GM23338 (cell line): ENCODE measurements at regions not wholly inside any gene's neighbourhood (a gene's known extent, or its start where the extent isn't known, plus 50 kb on each side); places are given as distances from the start of the nearest gene placed in this dataset.

Source experiments
- ATAC-seq: fragments of 200-7000 bp; cut with Tn5 transposase; 3 replicates; pipeline ENCODE4 v1.9.1; 2020
- DNase-seq: peaks from one replicate; pipeline ENCODE4 v3.0.0-alpha.2; 2015; ENCODE audit warnings: low spot score
- H2AFZ ChIP-seq: fragments of 200-600 bp; sonication (generic); 2 replicates; pipeline ENCODE4 v1.8.0; 2016; ENCODE audit warnings: antibody characterized with exemption, mild to moderate bottlenecking, moderate library complexity
- H3F3A ChIP-seq: fragments of 200-600 bp; sonication (generic); replicated peaks from 2 replicates; pipeline ENCODE4 v1.8.0; 2017; ENCODE audit warnings: antibody characterized with exemption, mixed run types, low read depth
- H3K27ac ChIP-seq: fragments of 200-600 bp; sonication (generic); 2 replicates; pipeline ENCODE4 v1.6.1; 2016; ENCODE audit warnings: low read depth
- H3K27me3 ChIP-seq: fragments of 200-600 bp; sonication (generic); 2 replicates; pipeline ENCODE4 v1.8.0; 2016; ENCODE audit warnings: mild to moderate bottlenecking, mixed run types, moderate library complexity; ENCODE audit not compliant: insufficient read depth
- H3K36me3 ChIP-seq: fragments of 200-600 bp; sonication (generic); 2 replicates; pipeline ENCODE4 v1.8.0; 2016; ENCODE audit warnings: mild to moderate bottlenecking; ENCODE audit not compliant: insufficient read depth
- H3K4me1 ChIP-seq: fragments of 200-600 bp; sonication (generic); 2 replicates; pipeline ENCODE4 v1.8.0; 2016; ENCODE audit warnings: mild to moderate bottlenecking, moderate library complexity; ENCODE audit not compliant: insufficient read depth
- H3K4me2 ChIP-seq: fragments of 200-600 bp; sonication (generic); 2 replicates; pipeline ENCODE4 v1.7.1; 2017; ENCODE audit warnings: mixed run types
- H3K4me3 ChIP-seq: fragments of 200-600 bp; sonication (generic); 2 replicates; pipeline ENCODE4 v1.6.1; 2016; ENCODE audit warnings: mixed run types
- H3K79me2 ChIP-seq: fragments of 200-600 bp; sonication (generic); replicated peaks from 2 replicates; pipeline ENCODE4 v1.8.0; 2017; ENCODE audit warnings: mild to moderate bottlenecking; ENCODE audit not compliant: insufficient read depth
- H3K9me2 ChIP-seq: fragments of 200-600 bp; sonication (generic); 2 replicates; pipeline ENCODE4 v1.8.0; 2017; ENCODE audit not compliant: insufficient read depth
- H4K20me1 ChIP-seq: fragments of 200-600 bp; sonication (generic); replicated peaks from 2 replicates; pipeline ENCODE4 v1.8.0; 2017; ENCODE audit warnings: mild to moderate bottlenecking; ENCODE audit not compliant: insufficient read depth
- H3K27ac Mint-ChIP-seq: 2 replicates; pipeline ENCODE4 v1.8.0; 2020; ENCODE audit warnings: inconsistent platforms, mild to moderate bottlenecking, moderate library complexity, mixed read lengths
- H3K27me3 Mint-ChIP-seq: 3 replicates; pipeline ENCODE4 v1.8.0; 2022; ENCODE audit warnings: low read depth, mild to moderate bottlenecking, moderate library complexity, mixed read lengths, inconsistent platforms; ENCODE audit not compliant: insufficient read depth, poor library complexity
- H3K36me3 Mint-ChIP-seq: 3 replicates; pipeline ENCODE4 v1.8.0; 2021; ENCODE audit warnings: low read depth, mild to moderate bottlenecking, inconsistent platforms, moderate library complexity, mixed read lengths
- H3K4me1 Mint-ChIP-seq: 3 replicates; pipeline ENCODE4 v1.8.0; 2020; ENCODE audit warnings: mild to moderate bottlenecking, inconsistent platforms, mixed read lengths
- H3K4me3 Mint-ChIP-seq: 3 replicates; pipeline ENCODE4 v1.8.0; 2021; ENCODE audit warnings: moderate library complexity, mild to moderate bottlenecking, inconsistent platforms, mixed read lengths
- H3K9me3 Mint-ChIP-seq: 3 replicates; pipeline ENCODE4 v1.8.0; 2020; ENCODE audit warnings: moderate library complexity, mild to moderate bottlenecking, inconsistent platforms, mixed read lengths
- CREB1 ChIP-seq: fragments of 250-450 bp; sonication (Bioruptor Pico); IDR thresholded peaks from 2 replicates; pipeline ENCODE4 v1.5.0; 2020; ENCODE audit warnings: low read depth, mild to moderate bottlenecking, moderate library complexity
- EZH2phosphoT487 ChIP-seq: fragments of 200-600 bp; sonication (generic); IDR thresholded peaks from one replicate; pipeline ENCODE4 v1.8.1; 2018; ENCODE audit warnings: antibody characterized with exemption; ENCODE audit not compliant: unreplicated experiment
- JUNB ChIP-seq: IDR thresholded peaks from one replicate; pipeline ENCODE4 v1.6.1; 2016; ENCODE audit warnings: antibody characterized with exemption; ENCODE audit not compliant: unreplicated experiment
- NANOG ChIP-seq: IDR thresholded peaks from 2 replicates; pipeline ENCODE4 v1.6.1; 2016; ENCODE audit warnings: antibody characterized with exemption, borderline replicate concordance
- STAT1 ChIP-seq: IDR thresholded peaks from one replicate; pipeline ENCODE4 v1.6.1; 2016; ENCODE audit warnings: antibody characterized with exemption; ENCODE audit not compliant: unreplicated experiment
- ZNF114 ChIP-seq: fragments of 250-450 bp; sonication (Bioruptor Pico); IDR thresholded peaks from 2 replicates; pipeline ENCODE4 v1.5.0; 2020; ENCODE audit warnings: mild to moderate bottlenecking, moderate library complexity
- ZNF331 ChIP-seq: fragments of 250-450 bp; sonication (Bioruptor Pico); IDR thresholded peaks from 2 replicates; pipeline ENCODE4 v1.5.0; 2020; ENCODE audit warnings: low read depth, mild to moderate bottlenecking, moderate library complexity
- TF ChIP-seq, protein P1 (sequence below), 2 experiments: fragments of 200-600 bp in 1 of 2; sonication (generic) in 1 of 2; conservative IDR thresholded peaks; 2 replicates each; pipeline versions ENCODE4 v1.5.1 to v1.6.1; 2016 to 2017; ENCODE audit warnings: antibody characterized with exemption in 2 of 2, low read depth in 2 of 2, mild to moderate bottlenecking in 2 of 2, moderate library complexity in 1 of 2
- TF ChIP-seq, protein P2 (sequence below): IDR thresholded peaks from 2 replicates; pipeline ENCODE4 v1.6.1; 2016; ENCODE audit warnings: antibody characterized with exemption

DNA sequence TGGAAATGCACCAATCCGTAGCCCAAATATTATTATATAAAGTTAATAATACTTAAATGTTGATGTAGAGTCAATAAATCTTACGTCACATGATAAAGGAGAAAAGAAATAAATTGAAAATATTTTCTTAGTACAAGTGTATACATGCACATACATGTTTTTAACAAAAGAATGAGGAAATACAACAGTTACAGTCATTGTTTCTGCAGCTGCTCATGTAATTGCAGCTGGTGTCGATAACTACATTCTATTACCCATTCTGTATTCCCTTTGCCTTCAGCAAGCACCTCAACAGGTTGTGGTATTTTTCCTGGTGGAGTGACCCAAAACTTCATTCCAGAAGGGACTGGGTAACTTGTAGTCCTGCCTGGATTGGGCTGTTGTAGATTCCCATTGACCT, 377.8 kb upstream of the FSIP2 start (continued):
- no peak for TF ChIP-seq EZH2phosphoT487
- no peak for TF ChIP-seq STAT1
- TF ChIP-seq, protein P1, sequence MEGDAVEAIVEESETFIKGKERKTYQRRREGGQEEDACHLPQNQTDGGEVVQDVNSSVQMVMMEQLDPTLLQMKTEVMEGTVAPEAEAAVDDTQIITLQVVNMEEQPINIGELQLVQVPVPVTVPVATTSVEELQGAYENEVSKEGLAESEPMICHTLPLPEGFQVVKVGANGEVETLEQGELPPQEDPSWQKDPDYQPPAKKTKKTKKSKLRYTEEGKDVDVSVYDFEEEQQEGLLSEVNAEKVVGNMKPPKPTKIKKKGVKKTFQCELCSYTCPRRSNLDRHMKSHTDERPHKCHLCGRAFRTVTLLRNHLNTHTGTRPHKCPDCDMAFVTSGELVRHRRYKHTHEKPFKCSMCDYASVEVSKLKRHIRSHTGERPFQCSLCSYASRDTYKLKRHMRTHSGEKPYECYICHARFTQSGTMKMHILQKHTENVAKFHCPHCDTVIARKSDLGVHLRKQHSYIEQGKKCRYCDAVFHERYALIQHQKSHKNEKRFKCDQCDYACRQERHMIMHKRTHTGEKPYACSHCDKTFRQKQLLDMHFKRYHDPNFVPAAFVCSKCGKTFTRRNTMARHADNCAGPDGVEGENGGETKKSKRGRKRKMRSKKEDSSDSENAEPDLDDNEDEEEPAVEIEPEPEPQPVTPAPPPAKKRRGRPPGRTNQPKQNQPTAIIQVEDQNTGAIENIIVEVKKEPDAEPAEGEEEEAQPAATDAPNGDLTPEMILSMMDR (conservative IDR thresholded peaks at IDR 0.05; ENCODE audit: low read depth in 2 of 2) = no peak
- TF ChIP-seq, protein P2, sequence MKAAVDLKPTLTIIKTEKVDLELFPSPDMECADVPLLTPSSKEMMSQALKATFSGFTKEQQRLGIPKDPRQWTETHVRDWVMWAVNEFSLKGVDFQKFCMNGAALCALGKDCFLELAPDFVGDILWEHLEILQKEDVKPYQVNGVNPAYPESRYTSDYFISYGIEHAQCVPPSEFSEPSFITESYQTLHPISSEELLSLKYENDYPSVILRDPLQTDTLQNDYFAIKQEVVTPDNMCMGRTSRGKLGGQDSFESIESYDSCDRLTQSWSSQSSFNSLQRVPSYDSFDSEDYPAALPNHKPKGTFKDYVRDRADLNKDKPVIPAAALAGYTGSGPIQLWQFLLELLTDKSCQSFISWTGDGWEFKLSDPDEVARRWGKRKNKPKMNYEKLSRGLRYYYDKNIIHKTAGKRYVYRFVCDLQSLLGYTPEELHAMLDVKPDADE = no peak
- no peak for TF ChIP-seq ZNF114 (CRISPR knock-in tag)

DNA sequence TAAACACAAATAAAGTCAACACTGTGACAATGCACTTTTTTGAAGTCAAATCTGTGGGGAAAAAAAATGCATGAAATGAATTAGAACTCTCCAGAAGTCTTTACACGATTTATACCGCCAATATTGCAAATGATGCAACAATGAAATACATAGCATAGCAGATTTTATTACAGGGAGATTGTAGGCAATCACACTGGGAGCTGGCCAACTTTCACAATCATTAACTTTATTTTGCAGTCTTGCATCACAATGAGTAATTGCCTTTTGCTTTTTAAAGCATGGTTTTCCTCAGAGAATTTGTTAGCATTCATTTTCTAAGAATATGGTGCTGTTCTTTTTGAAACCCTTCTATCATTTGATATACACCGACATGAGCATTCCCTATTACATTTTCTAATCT, 366.4 kb upstream of the FSIP2 start:
- TF ChIP-seq, protein P1 (conservative IDR thresholded peaks at IDR 0.05; ENCODE audit: low read depth in 2 of 2) = no peak
- TF ChIP-seq STAT1 = no peak
- TF ChIP-seq, protein P2 = no peak
- no peak for TF ChIP-seq JUNB
- TF ChIP-seq ZNF114 (CRISPR knock-in tag) = no peak
- TF ChIP-seq ZNF331 = no peak
- TF ChIP-seq NANOG = no peak
- no peak for TF ChIP-seq CREB1
- ATAC-seq = no peak
- H3K4me1 ChIP-seq = no peaks in the 10 kb centered on the region

More for the DNA sequence above, 366.4 kb upstream of the FSIP2 start:
- peaks cover under 1% of the 10 kb centered on the region; the same call in 1 of the 2 replicates for H3K9me2 ChIP-seq
- H3K9me3 Mint-ChIP-seq = no peaks in the 10 kb centered on the region
- H4K20me1 ChIP-seq = no peaks in the 10 kb centered on the region
- no peak overlapping the region for H3K27ac ChIP-seq
- H3F3A ChIP-seq = no peaks in the 10 kb centered on the region
- peak overlapping the region; percentile 63; the same call in 1 of the 2 replicates for H3K27ac Mint-ChIP-seq
- H3K27me3 ChIP-seq = no peaks in the 10 kb centered on the region
- H3K36me3 ChIP-seq = no peaks in the 10 kb centered on the region
- H3K4me1 Mint-ChIP-seq = no peaks in the 10 kb centered on the region
- H2AFZ ChIP-seq = no peak overlapping the region
- no peaks in the 10 kb centered on the region for H3K36me3 Mint-ChIP-seq
- H3K4me3 Mint-ChIP-seq = no peak overlapping the region
- no peak overlapping the region for H3K4me2 ChIP-seq
- H3K4me3 ChIP-seq = no peak overlapping the region
- DNase-seq = no peak
- H3K79me2 ChIP-seq = no peaks in the 10 kb centered on the region
- no peaks in the 10 kb centered on the region for H3K27me3 Mint-ChIP-seq
